Neural cell (in vitro differentiated cells): ENCODE measurements at regions not wholly inside any gene's neighbourhood (a gene's known extent, or its start where the extent isn't known, plus 50 kb on each side); places are given as distances from the start of the nearest gene placed in this dataset.

Source experiments
- H2AFZ ChIP-seq: fragments of 200-600, 300-800 bp; sonication (generic), shearing (Covaris generic); 2 replicates; pipeline ENCODE4 v1.6.0; 2014; ENCODE audit warnings: low read depth, mild to moderate bottlenecking, antibody characterized with exemption, low read length, moderate library complexity
- H3F3A ChIP-seq: fragments of 200-600 bp; shearing (Covaris generic); 2 replicates; pipeline ENCODE4 v1.6.1; 2016; ENCODE audit warnings: mild to moderate bottlenecking, moderate library complexity, mixed read lengths, antibody characterized with exemption, low read length; ENCODE audit not compliant: insufficient read depth, poor library complexity, severe bottlenecking
- H3K27ac ChIP-seq: fragments of 200-600, 300-800 bp; sonication (generic), shearing (Covaris generic); 2 replicates; pipeline ENCODE4 v1.5.1; 2014; ENCODE audit warnings: mild to moderate bottlenecking, low read length, moderate library complexity
- H3K27me3 ChIP-seq: fragments of 300-800, 200-600 bp; sonication (generic), shearing (Covaris generic); 2 replicates; pipeline ENCODE4 v1.6.0; 2014; ENCODE audit warnings: mild to moderate bottlenecking, low read depth, low read length, moderate library complexity; ENCODE audit not compliant: insufficient read depth
- H3K36me3 ChIP-seq: fragments of 300-800, 200-600 bp; sonication (generic), shearing (Covaris generic); 2 replicates; pipeline ENCODE4 v1.5.1; 2014; ENCODE audit warnings: mild to moderate bottlenecking, antibody characterized with exemption, low read length, moderate library complexity; ENCODE audit not compliant: insufficient read depth
- H3K4me2 ChIP-seq: fragments of 300-800, 200-600 bp; sonication (generic), shearing (Covaris generic); 2 replicates; pipeline ENCODE4 v1.6.0; 2014; ENCODE audit warnings: mild to moderate bottlenecking, low read length
- H3K4me3 ChIP-seq: fragments of 300-800, 200-600 bp; sonication (generic), shearing (Covaris generic); 2 replicates; pipeline ENCODE4 v1.5.1; 2014; ENCODE audit warnings: mild to moderate bottlenecking, low read length, moderate library complexity
- H3K79me2 ChIP-seq: fragments of 200-600 bp; shearing (Covaris generic); replicated peaks from 2 replicates; pipeline ENCODE4 v1.6.0; 2014; ENCODE audit warnings: mild to moderate bottlenecking, low read length, moderate library complexity; ENCODE audit not compliant: insufficient read depth
- H3K9ac ChIP-seq: fragments of 300-800, 200-600 bp; sonication (generic), shearing (Covaris generic); 2 replicates; pipeline ENCODE4 v1.6.1; 2016; ENCODE audit warnings: mild to moderate bottlenecking, low read length, mixed read lengths
- H3K9me2 ChIP-seq: fragments of 200-600 bp; shearing (Covaris generic); 2 replicates; pipeline ENCODE4 v1.6.1; 2016; ENCODE audit warnings: mild to moderate bottlenecking, low read length, mixed read lengths; ENCODE audit not compliant: insufficient read depth
- H3K9me3 ChIP-seq: fragments of 200-600, 300-800 bp; sonication (generic), shearing (Covaris generic); 2 replicates; pipeline ENCODE4 v1.6.1; 2016; ENCODE audit warnings: mild to moderate bottlenecking, mixed run types, low read length, moderate library complexity, mixed read lengths
- H4K20me1 ChIP-seq: fragments of 200-600 bp; shearing (Covaris generic); 2 replicates; pipeline ENCODE4 v1.6.1; 2016; ENCODE audit warnings: mild to moderate bottlenecking, mixed run types; ENCODE audit not compliant: insufficient read depth
- EP300 ChIP-seq: fragments of 450-650 bp; conservative IDR thresholded peaks from 2 replicates; pipeline ENCODE4 v1.6.1; 2014; ENCODE audit warnings: antibody characterized with exemption, mild to moderate bottlenecking, moderate library complexity; ENCODE audit not compliant: poor library complexity, severe bottlenecking
- EZH2 ChIP-seq: fragments of 200-600, 300-800 bp; shearing (Covaris generic), sonication (generic); IDR thresholded peaks from 2 replicates; pipeline ENCODE4 v1.6.1; 2014; ENCODE audit warnings: antibody characterized with exemption, low read length, borderline replicate concordance, mild to moderate bottlenecking; ENCODE audit not compliant: insufficient read depth, poor library complexity, severe bottlenecking
- MXI1 ChIP-seq: fragments of 450-650 bp; conservative IDR thresholded peaks from 2 replicates; pipeline ENCODE4 v1.6.1; 2014; ENCODE audit warnings: antibody characterized with exemption, mild to moderate bottlenecking; ENCODE audit not compliant: poor library complexity, severe bottlenecking
- POLR2AphosphoS5 ChIP-seq: IDR thresholded peaks from 2 replicates; pipeline ENCODE4 v1.6.1; 2012
- RAD21 ChIP-seq: fragments of 450-650 bp; conservative IDR thresholded peaks from 2 replicates; pipeline ENCODE4 v1.6.1; 2014; ENCODE audit warnings: antibody characterized with exemption, mild to moderate bottlenecking, moderate library complexity
- SMC3 ChIP-seq: fragments of 450-650 bp; conservative IDR thresholded peaks from 2 replicates; pipeline ENCODE4 v1.6.1; 2014; ENCODE audit warnings: antibody characterized with exemption, mild to moderate bottlenecking, moderate library complexity; ENCODE audit not compliant: poor library complexity
- TAF1 ChIP-seq: IDR thresholded peaks from 2 replicates; pipeline ENCODE4 v1.6.1; 2012; ENCODE audit warnings: low read depth
- TF ChIP-seq, protein P1 (sequence below): fragments of 450-650 bp; IDR thresholded peaks from 2 replicates; pipeline ENCODE4 v1.5.1; 2014; ENCODE audit warnings: antibody characterized with exemption, mild to moderate bottlenecking, moderate library complexity; ENCODE audit not compliant: poor library complexity, severe bottlenecking
- TF ChIP-seq, protein P2 (sequence below): IDR thresholded peaks from 2 replicates; pipeline ENCODE4 v1.6.1; 2012; ENCODE audit warnings: borderline replicate concordance

DNA sequence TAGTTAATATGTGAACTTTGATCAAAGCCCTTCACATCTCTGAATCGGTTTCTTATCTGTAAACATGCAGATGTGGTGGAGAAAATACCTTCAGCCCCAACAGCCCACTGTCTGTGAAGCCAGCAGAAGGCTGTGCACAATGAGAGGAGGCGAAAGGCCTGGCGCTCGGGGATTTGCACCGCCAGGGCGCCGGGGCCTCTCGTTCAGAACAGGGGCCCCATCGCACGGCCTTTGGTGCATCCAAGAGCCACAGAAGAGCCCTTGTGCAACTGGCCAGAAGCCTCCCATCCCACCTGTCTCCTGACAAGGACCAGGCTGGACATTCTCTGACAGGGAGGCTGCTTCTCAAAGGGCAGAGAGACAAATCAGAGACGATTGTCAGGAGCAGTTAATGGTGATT lies 407.2 kb upstream of the MYT1L start:
- Histone ChIP-seq H3K79me2 (no peaks in the 10 kb centered on the region), H3K9me3 (no peaks in the 10 kb centered on the region), H3K36me3 (no peaks in the 10 kb centered on the region), H3K9me2 (no peaks in the 10 kb centered on the region), H3K27ac (peak overlapping the region; percentile 59), H3K4me2 (no peak overlapping the region), H3K27me3 (no peaks in the 10 kb centered on the region), H2AFZ (no peak overlapping the region), H3K9ac (no peak overlapping the region), H3K4me3 (no peak overlapping the region), H4K20me1 (no peaks in the 10 kb centered on the region), H3F3A (no peaks in the 10 kb centered on the region)
- TF ChIP-seq RAD21 (no peak), SMC3 (no peak), EP300 (no peak), MXI1 (no peak), POLR2AphosphoS5 (no peak), EZH2 (no peak)
- TF ChIP-seq, protein P1, sequence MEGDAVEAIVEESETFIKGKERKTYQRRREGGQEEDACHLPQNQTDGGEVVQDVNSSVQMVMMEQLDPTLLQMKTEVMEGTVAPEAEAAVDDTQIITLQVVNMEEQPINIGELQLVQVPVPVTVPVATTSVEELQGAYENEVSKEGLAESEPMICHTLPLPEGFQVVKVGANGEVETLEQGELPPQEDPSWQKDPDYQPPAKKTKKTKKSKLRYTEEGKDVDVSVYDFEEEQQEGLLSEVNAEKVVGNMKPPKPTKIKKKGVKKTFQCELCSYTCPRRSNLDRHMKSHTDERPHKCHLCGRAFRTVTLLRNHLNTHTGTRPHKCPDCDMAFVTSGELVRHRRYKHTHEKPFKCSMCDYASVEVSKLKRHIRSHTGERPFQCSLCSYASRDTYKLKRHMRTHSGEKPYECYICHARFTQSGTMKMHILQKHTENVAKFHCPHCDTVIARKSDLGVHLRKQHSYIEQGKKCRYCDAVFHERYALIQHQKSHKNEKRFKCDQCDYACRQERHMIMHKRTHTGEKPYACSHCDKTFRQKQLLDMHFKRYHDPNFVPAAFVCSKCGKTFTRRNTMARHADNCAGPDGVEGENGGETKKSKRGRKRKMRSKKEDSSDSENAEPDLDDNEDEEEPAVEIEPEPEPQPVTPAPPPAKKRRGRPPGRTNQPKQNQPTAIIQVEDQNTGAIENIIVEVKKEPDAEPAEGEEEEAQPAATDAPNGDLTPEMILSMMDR = no peak
- TF ChIP-seq, protein P2, sequence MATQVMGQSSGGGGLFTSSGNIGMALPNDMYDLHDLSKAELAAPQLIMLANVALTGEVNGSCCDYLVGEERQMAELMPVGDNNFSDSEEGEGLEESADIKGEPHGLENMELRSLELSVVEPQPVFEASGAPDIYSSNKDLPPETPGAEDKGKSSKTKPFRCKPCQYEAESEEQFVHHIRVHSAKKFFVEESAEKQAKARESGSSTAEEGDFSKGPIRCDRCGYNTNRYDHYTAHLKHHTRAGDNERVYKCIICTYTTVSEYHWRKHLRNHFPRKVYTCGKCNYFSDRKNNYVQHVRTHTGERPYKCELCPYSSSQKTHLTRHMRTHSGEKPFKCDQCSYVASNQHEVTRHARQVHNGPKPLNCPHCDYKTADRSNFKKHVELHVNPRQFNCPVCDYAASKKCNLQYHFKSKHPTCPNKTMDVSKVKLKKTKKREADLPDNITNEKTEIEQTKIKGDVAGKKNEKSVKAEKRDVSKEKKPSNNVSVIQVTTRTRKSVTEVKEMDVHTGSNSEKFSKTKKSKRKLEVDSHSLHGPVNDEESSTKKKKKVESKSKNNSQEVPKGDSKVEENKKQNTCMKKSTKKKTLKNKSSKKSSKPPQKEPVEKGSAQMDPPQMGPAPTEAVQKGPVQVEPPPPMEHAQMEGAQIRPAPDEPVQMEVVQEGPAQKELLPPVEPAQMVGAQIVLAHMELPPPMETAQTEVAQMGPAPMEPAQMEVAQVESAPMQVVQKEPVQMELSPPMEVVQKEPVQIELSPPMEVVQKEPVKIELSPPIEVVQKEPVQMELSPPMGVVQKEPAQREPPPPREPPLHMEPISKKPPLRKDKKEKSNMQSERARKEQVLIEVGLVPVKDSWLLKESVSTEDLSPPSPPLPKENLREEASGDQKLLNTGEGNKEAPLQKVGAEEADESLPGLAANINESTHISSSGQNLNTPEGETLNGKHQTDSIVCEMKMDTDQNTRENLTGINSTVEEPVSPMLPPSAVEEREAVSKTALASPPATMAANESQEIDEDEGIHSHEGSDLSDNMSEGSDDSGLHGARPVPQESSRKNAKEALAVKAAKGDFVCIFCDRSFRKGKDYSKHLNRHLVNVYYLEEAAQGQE = no peak

DNA sequence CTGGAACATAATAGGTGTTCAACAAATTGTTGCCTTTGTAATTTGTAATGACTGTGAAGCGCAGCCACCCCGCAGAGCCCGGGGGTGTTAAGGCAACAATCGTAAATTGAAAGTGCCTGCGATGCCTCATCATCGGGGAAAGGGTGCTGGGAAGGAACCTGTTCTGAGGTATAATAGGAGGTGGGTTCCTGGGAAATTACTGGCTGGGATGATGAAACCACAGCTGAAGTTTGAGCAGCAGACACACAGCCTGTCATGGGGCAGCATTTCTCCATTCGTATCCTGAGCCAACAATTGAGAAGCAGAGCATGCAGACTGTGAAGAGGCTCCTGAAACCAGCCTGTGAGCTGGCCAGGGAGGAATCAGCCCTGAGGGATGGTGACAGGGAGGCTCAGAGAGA lies 404.0 kb upstream of the MYT1L start:
- no peaks in the 10 kb centered on the region for H3K79me2 ChIP-seq
- no peaks in the 10 kb centered on the region for H4K20me1 ChIP-seq
- H3K9me3 ChIP-seq = no peaks in the 10 kb centered on the region
- H2AFZ ChIP-seq = no peak overlapping the region
- no peak for TF ChIP-seq RAD21
- TF ChIP-seq, protein P2 = no peak
- TF ChIP-seq EZH2 = no peak
- no peak for TF ChIP-seq POLR2AphosphoS5
- no peak for TF ChIP-seq EP300
- TF ChIP-seq TAF1 = no peak
- H3K27me3 ChIP-seq = no peaks in the 10 kb centered on the region
- no peaks in the 10 kb centered on the region for H3K9me2 ChIP-seq
- no peak overlapping the region for H3K27ac ChIP-seq
- no peaks in the 10 kb centered on the region for H3F3A ChIP-seq
- no peaks in the 10 kb centered on the region for H3K36me3 ChIP-seq
- no peak overlapping the region for H3K9ac ChIP-seq
- H3K4me2 ChIP-seq = no peak overlapping the region
- no peak overlapping the region for H3K4me3 ChIP-seq
